ENCODE measurements at regions not wholly inside any gene's neighbourhood (a gene's known extent, or its start where the extent isn't known, plus 50 kb on each side); places are given as distances from the start of the nearest gene placed in this dataset.

- Histone ChIP-seq H4K20me1 (ENCODE audit: insufficient read depth, low read length) (no peaks in the 10 kb centered on the region), H3K79me1 (ENCODE audit: low read depth in 1 of 2, low read length in 2 of 2) (no peaks in the 10 kb centered on the region), H3K4me2 (ENCODE audit: low read depth, low read length) (no peak overlapping the region), H3K9me3 (ENCODE audit: control insufficient read depth, insufficient read depth, low read length) (no peaks in the 10 kb centered on the region; the same call in 1 of the 2 replicates), H2BK15ac (ENCODE audit: low read depth, low read length) (no peak overlapping the region), H3K56ac (ENCODE audit: extremely low read depth, insufficient read depth, low read length) (no peak overlapping the region), H3K27me3 (ENCODE audit: control insufficient read depth, insufficient read depth, low read length) (no peaks in the 10 kb centered on the region), H2BK20ac (ENCODE audit: low read depth, low read length) (no peak overlapping the region; the same call in 1 of the 2 replicates), H3K27ac (ENCODE audit: insufficient read depth, low read length) (no peak overlapping the region), H4K8ac (ENCODE audit: low read depth in 2 of 2, low read length in 2 of 2) (no peak overlapping the region), H3K9me1 (ENCODE audit: insufficient read depth, low read length) (no peaks in the 10 kb centered on the region), H2BK5ac (ENCODE audit: low read depth, low read length, poor library complexity, severe bottlenecking) (no peak overlapping the region), H2AK9ac (replicated peaks; ENCODE audit: low read depth, low read length, poor library complexity) (no peak overlapping the region), H4K91ac (ENCODE audit: insufficient read depth, low read depth, low read length) (no peak overlapping the region), H3K4me3 (ENCODE audit: insufficient read depth, low read depth, low read length) (no peak overlapping the region), H3K4ac (ENCODE audit: low read depth, low read length) (no peak overlapping the region), H2BK120ac (ENCODE audit: low read depth, low read length) (no peak overlapping the region), H3K18ac (ENCODE audit: low read depth, low read length) (no peak overlapping the region), H2AK5ac (ENCODE audit: low read depth, low read length) (no peak overlapping the region), H4K5ac (ENCODE audit: low read depth, low read length) (no peak overlapping the region), H2AFZ (replicated peaks; ENCODE audit: low read length, poor library complexity) (no peak overlapping the region), H3K9ac (ENCODE audit: low read depth, low read length) (no peak overlapping the region), H3K4me1 (ENCODE audit: control insufficient read depth, insufficient read depth, low read length) (peaks cover 4% of the 10 kb centered on the region), H3K23ac (ENCODE audit: low read depth, low read length) (no peak overlapping the region), H3K36me3 (ENCODE audit: control insufficient read depth, insufficient read depth, low read length) (no peaks in the 10 kb centered on the region), H3K14ac (replicated peaks; ENCODE audit: low read depth, low read length) (no peak overlapping the region)
- DNase-seq = no peak
- TF ChIP-seq POLR2A (IDR thresholded peaks at IDR 0.05; ENCODE audit: low read depth, low read length) = no peak
- no peak for TF ChIP-seq MXI1 (IDR thresholded peaks at IDR 0.05; ENCODE audit: borderline replicate concordance, low read depth, low read length)
- TF ChIP-seq CEBPB (IDR thresholded peaks at IDR 0.05; ENCODE audit: low read depth, low read length) = no peak
- TF ChIP-seq FOS (IDR thresholded peaks at IDR 0.05; ENCODE audit: low read depth, low read length) = no peak
- no peak for TF ChIP-seq ELK1 (IDR thresholded peaks at IDR 0.05; ENCODE audit: borderline replicate concordance, low read depth, low read length)
- TF ChIP-seq BHLHE40 (IDR thresholded peaks at IDR 0.05; ENCODE audit: low read depth, low read length) = no peak
- TF ChIP-seq RFX5 (IDR thresholded peaks at IDR 0.05; ENCODE audit: low read depth, low read length) = no peak
- TF ChIP-seq CHD1 (IDR thresholded peaks at IDR 0.05; ENCODE audit: low read depth, low read length) = no peak
- TF ChIP-seq SMC3 (IDR thresholded peaks at IDR 0.05; ENCODE audit: low read depth, low read length) = no peak
- no peak for TF ChIP-seq RAD21 (IDR thresholded peaks at IDR 0.05; ENCODE audit: low read length)
- TF ChIP-seq MAFK (IDR thresholded peaks at IDR 0.05; ENCODE audit: low read depth, low read length) = no peak
- TF ChIP-seq RCOR1 (IDR thresholded peaks at IDR 0.05; ENCODE audit: insufficient replicate concordance, low read length) = no peak
- no peak for TF ChIP-seq NFE2L2 (IDR thresholded peaks at IDR 0.05; ENCODE audit: low read depth, low read length)
- no peak for TF ChIP-seq MAZ (IDR thresholded peaks at IDR 0.05; ENCODE audit: borderline replicate concordance, low read depth, low read length)
- TF ChIP-seq USF2 (IDR thresholded peaks at IDR 0.05; ENCODE audit: low read depth, low read length) = no peak
- intact Hi-C loops (cut with micrococcal nuclease) (no loop called here), dilution Hi-C loops (cut with HindIII; ENCODE audit: low sequenced_read_pairs, unreplicated experiment) (no loop called here), in situ Hi-C loops (cut with MboI; ENCODE audit: low sequenced_read_pairs) (no loop called here)
- POLR2A ChIA-PET (ENCODE audit: unreplicated experiment) = no interaction called here
- ATAC-seq (ENCODE audit: low read depth) = no peak
- no TSS peak for BruUV-seq (replicated peaks)
- WGBS, 2 experiments (ENCODE audit: extremely low coverage in 2 of 2, insufficient read length in 1 of 2) = 50% methylated on average over 2 of the region's 6 CpGs; no CpG with 5 or more reads in 1 of the 2 experiments
- CTCF ChIA-PET = interaction anchor here (1.3 kb wide), 1 partner anchor 9 kb away, joined by 12 read pairs; no protein-coding TSS in a partner anchor
Measured at GRCh38 chr4:186885289-186885688, 161.6 kb upstream of the FAT1 start.
